Lower leg skin (tissue), 4 donors: ENCODE measurements at regions not wholly inside any gene's neighbourhood (a gene's known extent, or its start where the extent isn't known, plus 50 kb on each side); places are given as distances from the start of the nearest gene placed in this dataset.

Source experiments
- DNase-seq, 2 donors: peaks; one replicate each; pipeline ENCODE4 v3.0.0-alpha.2; 2019; ENCODE audit warnings: low spot score in 2 of 2
- H3K4me3 ChIP-seq: fragments of 200-600 bp; sonication (generic); 2 replicates; pipeline ENCODE4 v1.5.1; 2017; ENCODE audit warnings: mild to moderate bottlenecking, low read depth; ENCODE audit not compliant: poor library complexity, severe bottlenecking
- CTCF ChIP-seq, 3 donors: fragments of 450-650 bp; IDR thresholded peaks; one replicate each; pipeline ENCODE4 v1.5.1; 2016; ENCODE audit warnings: antibody characterized with exemption in 3 of 3, mild to moderate bottlenecking in 3 of 3, moderate library complexity in 2 of 3
- POLR2A ChIP-seq, 2 donors: fragments of 450-650 bp; IDR thresholded peaks; one replicate each; pipeline ENCODE4 v1.6.1; 2016 to 2017; ENCODE audit warnings: antibody characterized with exemption in 2 of 2, mild to moderate bottlenecking in 1 of 2, moderate library complexity in 1 of 2
- WGBS, 2 donors: methylation state at CpG; one replicate each; pipeline ENCODE4 v1.1.5; 2018; 5-methylcytosine and 5-hydroxymethylcytosine counted together
- intact Hi-C: fragments of 100-400 bp; cut with DNase I; formaldehyde crosslinking; loops from one replicate; pipeline ENCODE4 v1.15.0; 2023; ENCODE audit warnings: low total_unique reads

GRCh38 chr6:48184648-48185047 is 73.7 kb upstream of the PTCHD4 start:
- no peak for TF ChIP-seq CTCF (IDR thresholded peaks at IDR 0.05)
- TF ChIP-seq POLR2A (IDR thresholded peaks at IDR 0.05) = no peak
- no peak overlapping the region for H3K4me3 ChIP-seq
- intact Hi-C loops = no loop called here
- DNase-seq = no peak

GRCh38 chr6:48183811-48184605 is 73.0 kb upstream of the PTCHD4 start:
- DNase-seq = no peak
- TF ChIP-seq CTCF (IDR thresholded peaks at IDR 0.05) = no peak
- no peak for TF ChIP-seq POLR2A (IDR thresholded peaks at IDR 0.05)
- 67 to 70% methylated on average over 4 of the region's 4 CpGs for WGBS, 2 donors
- intact Hi-C loops = no loop called here
- H3K4me3 ChIP-seq = no peak overlapping the region

GRCh38 chr6:48183178-48183577 is 72.2 kb upstream of the PTCHD4 start:
- WGBS, 2 donors = 74 to 88% methylated on average over 1 of the region's 1 CpG
- TF ChIP-seq POLR2A (IDR thresholded peaks at IDR 0.05) = no peak
- no peak for TF ChIP-seq CTCF (IDR thresholded peaks at IDR 0.05)
- no peak overlapping the region for H3K4me3 ChIP-seq
- intact Hi-C loops = no loop called here
- DNase-seq = no peak

- WGBS, 2 donors = 88 to 89% methylated on average over 2 of the region's 2 CpGs
- intact Hi-C loops = no loop called here
- H3K4me3 ChIP-seq = no peak overlapping the region
- TF ChIP-seq CTCF (IDR thresholded peaks at IDR 0.05) (no peak), POLR2A (IDR thresholded peaks at IDR 0.05) (no peak)
- no peak for DNase-seq
Measured at GRCh38 chr6:48178700-48179099, 67.7 kb upstream of the PTCHD4 start.

GRCh38 chr6:48177786-48178185 is 66.8 kb upstream of the PTCHD4 start:
- no peak for DNase-seq
- no peak for TF ChIP-seq POLR2A (IDR thresholded peaks at IDR 0.05)
- no peak for TF ChIP-seq CTCF (IDR thresholded peaks at IDR 0.05)
- no peak overlapping the region for H3K4me3 ChIP-seq
- intact Hi-C loops = no loop called here
- 79 to 85% methylated on average over 3 of the region's 3 CpGs for WGBS, 2 donors
